ENCODE measurements at regions not wholly inside any gene's neighbourhood (a gene's known extent, or its start where the extent isn't known, plus 50 kb on each side); places are given as distances from the start of the nearest gene placed in this dataset.
"Not testable (repeated sequence)": the region's sequence is repeated elsewhere in the genome, so short reads cannot be mapped to it uniquely, and the experiment has no call there.

DNA sequence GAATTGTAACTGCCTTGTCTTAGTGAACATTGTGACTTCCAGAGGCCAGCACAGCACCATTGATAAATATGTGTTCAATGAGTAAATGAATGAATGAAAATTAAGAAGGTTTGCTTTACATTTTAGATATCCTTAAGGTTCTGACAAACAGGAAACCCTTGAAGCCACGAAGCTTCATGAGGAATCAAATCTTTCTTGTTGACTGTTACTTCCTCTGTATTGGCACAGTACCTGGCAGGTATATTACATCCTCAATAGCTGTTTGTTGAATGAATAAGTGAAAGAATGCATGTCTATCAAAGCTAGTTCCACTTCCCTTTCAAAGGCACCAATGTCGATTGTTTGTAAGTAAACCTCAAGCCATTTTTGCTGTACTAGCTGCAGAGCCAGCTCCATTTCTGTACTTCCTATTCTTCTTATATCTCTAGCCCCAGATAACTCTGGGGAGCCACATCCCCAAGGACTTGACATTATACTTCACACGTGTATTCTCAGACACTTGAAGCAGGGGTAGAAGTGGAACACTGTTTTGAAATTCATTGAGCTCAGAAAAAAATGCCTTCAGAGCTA is 140.3 kb upstream of the RAG2 start:
- Mint-ChIP-seq H3K27me3 (peaks cover 17% of the 10 kb centered on the region), H3K4me3 (no peak overlapping the region), H3K27ac (no peak overlapping the region), H3K36me3 (ENCODE audit: low read depth) (no peaks in the 10 kb centered on the region), H3K9me3 (no peaks in the 10 kb centered on the region), H3K4me1 (ENCODE audit: low read depth) (no peaks in the 10 kb centered on the region)
- POLR2A ChIA-PET = interaction anchor here (0.6 kb wide), 1 partner anchor 38 kb away, joined by 3 read pairs; no protein-coding TSS in a partner anchor
- intact Hi-C loops (cut with micrococcal nuclease) = no loop called here
- TF ChIP-seq, protein P1, sequence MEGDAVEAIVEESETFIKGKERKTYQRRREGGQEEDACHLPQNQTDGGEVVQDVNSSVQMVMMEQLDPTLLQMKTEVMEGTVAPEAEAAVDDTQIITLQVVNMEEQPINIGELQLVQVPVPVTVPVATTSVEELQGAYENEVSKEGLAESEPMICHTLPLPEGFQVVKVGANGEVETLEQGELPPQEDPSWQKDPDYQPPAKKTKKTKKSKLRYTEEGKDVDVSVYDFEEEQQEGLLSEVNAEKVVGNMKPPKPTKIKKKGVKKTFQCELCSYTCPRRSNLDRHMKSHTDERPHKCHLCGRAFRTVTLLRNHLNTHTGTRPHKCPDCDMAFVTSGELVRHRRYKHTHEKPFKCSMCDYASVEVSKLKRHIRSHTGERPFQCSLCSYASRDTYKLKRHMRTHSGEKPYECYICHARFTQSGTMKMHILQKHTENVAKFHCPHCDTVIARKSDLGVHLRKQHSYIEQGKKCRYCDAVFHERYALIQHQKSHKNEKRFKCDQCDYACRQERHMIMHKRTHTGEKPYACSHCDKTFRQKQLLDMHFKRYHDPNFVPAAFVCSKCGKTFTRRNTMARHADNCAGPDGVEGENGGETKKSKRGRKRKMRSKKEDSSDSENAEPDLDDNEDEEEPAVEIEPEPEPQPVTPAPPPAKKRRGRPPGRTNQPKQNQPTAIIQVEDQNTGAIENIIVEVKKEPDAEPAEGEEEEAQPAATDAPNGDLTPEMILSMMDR (IDR thresholded peaks at IDR 0.05) = no peak
- ATAC-seq = no peak
- DNase-seq = no peak
- CTCF ChIA-PET = interaction anchor here (0.9 to 5.7 kb wide), 6 partner anchors 9 to 173 kb away, joined by 3 to 65 read pairs (median 6); no protein-coding TSS in a partner anchor

DNA sequence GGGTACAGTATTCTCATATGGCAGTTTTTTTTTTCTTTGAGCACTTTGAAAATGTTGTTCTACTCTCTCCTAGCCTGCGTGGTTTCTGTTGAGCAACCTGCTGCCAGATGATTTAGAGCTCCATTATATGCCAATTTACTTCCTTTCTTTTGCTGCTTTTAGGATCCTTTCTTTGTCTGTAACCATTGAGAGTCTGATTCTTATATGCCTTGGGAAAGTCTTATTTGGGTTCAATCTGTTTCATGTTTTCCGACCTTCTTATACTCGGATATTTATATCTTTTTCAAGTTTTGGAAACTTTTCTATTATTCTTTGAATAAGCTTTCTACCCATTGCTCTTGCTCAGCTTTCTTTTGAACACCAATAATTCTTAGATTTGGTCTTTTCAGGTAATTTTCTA is 138.1 kb upstream of the RAG2 start:
- no peak for ATAC-seq
- no peaks in the 10 kb centered on the region for H3K36me3 Mint-ChIP-seq (ENCODE audit: low read depth)
- no peak overlapping the region for H3K27ac Mint-ChIP-seq

DNA sequence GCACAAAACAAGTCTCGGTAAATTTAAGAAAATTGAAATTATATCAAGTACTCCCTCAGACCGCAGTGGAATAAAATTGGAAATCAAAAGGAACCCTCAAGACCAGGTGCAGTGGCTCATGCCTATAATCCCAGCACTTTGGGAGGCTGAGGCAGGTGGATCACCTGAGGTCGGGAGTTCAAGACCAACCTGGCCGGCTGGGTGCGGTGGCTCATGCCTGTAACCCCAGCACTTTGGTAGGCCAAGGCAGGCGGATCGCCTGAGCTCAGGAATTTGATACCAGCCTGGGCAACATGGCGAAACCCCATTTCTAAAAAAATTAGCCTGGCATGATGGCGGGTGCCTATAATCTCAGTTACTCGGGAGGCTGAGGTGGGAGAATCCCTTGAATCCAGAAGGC is 135.7 kb upstream of the RAG2 start:
- DNase-seq; H3K27me3 Mint-ChIP-seq; CTCF ChIA-PET; H3K36me3 Mint-ChIP-seq (ENCODE audit: low read depth); H3K27ac Mint-ChIP-seq; intact Hi-C loops (cut with micrococcal nuclease); ATAC-seq; POLR2A ChIA-PET; H3K4me3 Mint-ChIP-seq; H3K4me1 Mint-ChIP-seq (ENCODE audit: low read depth); H3K9me3 Mint-ChIP-seq: not testable (repeated sequence)

More for the DNA sequence above, 138.1 kb upstream of the RAG2 start:
- Mint-ChIP-seq H3K27me3 (peaks cover 17% of the 10 kb centered on the region), H3K9me3 (no peaks in the 10 kb centered on the region), H3K4me3 (no peak overlapping the region), H3K4me1 (ENCODE audit: low read depth) (no peaks in the 10 kb centered on the region)
- POLR2A ChIA-PET = interaction anchor here (1.1 kb wide), 1 partner anchor 687 kb away, joined by 3 read pairs; no protein-coding TSS in a partner anchor
- CTCF ChIA-PET = interaction anchor here (1.0 to 5.7 kb wide), 5 partner anchors 8 to 172 kb away, joined by 3 to 65 read pairs (median 4); no protein-coding TSS in a partner anchor
- TF ChIP-seq, protein P1 (IDR thresholded peaks at IDR 0.05) = no peak
- intact Hi-C loops (cut with micrococcal nuclease) = no loop called here
- no peak for DNase-seq

DNA sequence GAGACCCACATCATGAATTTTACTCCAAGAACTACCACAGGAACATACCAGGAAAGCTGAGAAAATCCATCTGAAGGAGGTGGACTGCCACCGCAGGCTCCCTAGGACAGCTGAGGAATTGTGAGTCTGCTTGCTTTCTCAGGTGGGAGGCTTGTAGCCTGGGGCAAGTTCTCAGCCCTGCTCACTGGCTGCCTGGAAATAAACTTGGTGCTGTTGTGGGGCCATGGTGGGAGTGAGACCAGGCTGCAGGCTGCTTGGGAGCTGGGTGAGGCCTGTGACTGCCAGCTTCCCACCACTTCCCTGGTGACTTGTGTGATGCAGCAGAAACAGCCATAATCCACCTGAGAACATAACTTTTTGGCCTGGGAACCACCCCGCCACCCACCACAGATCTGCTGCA is 132.7 kb upstream of the RAG2 start:
- TF ChIP-seq, protein P1 (IDR thresholded peaks at IDR 0.05) = no peak
- POLR2A ChIA-PET = no interaction called here
- H3K4me3 Mint-ChIP-seq = no peak overlapping the region
- no peaks in the 10 kb centered on the region for H3K36me3 Mint-ChIP-seq (ENCODE audit: low read depth)
- H3K27ac Mint-ChIP-seq = no peak overlapping the region
- DNase-seq = no peak
- H3K4me1 Mint-ChIP-seq (ENCODE audit: low read depth) = no peaks in the 10 kb centered on the region
- H3K27me3 Mint-ChIP-seq = no peaks in the 10 kb centered on the region
- CTCF ChIA-PET = interaction anchor here (1.2 to 2.4 kb wide), 4 partner anchors 8 to 20 kb away, joined by 3 to 18 read pairs (median 5); no protein-coding TSS in a partner anchor
- no peaks in the 10 kb centered on the region for H3K9me3 Mint-ChIP-seq
- no peak for ATAC-seq
- intact Hi-C loops (cut with micrococcal nuclease) = no loop called here

DNA sequence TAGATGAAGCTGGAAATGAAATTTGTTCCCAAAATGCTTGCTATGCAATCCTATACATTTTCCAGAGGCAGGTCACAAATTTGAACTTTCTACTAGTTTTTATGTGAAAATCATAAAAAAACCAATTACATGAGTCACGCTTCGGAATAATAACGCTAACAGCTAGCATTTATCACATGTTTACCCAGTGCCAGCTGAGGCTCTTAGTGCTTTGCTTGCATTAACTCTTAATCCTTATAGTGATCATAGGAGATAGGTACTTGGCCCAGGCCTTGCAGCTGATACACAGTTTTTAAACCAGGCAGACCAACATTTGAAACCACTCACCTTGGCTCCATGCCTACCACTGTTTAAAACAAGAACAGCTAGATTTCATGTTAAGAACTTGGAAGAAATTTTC is 131.8 kb upstream of the RAG2 start:
- no peaks in the 10 kb centered on the region for H3K4me1 Mint-ChIP-seq (ENCODE audit: low read depth)
- CTCF ChIA-PET = interaction anchor here (1.0 to 2.4 kb wide), 5 partner anchors 9 to 27 kb away, joined by 3 to 18 read pairs (median 4); no protein-coding TSS in a partner anchor
- DNase-seq = no peak
- no peaks in the 10 kb centered on the region for H3K27me3 Mint-ChIP-seq
- no peaks in the 10 kb centered on the region for H3K36me3 Mint-ChIP-seq (ENCODE audit: low read depth)
- intact Hi-C loops (cut with micrococcal nuclease) = no loop called here
- TF ChIP-seq, protein P1 (IDR thresholded peaks at IDR 0.05) = no peak
- no peak overlapping the region for H3K4me3 Mint-ChIP-seq
- POLR2A ChIA-PET = no interaction called here
- ATAC-seq = no peak
- no peaks in the 10 kb centered on the region for H3K9me3 Mint-ChIP-seq
- no peak overlapping the region for H3K27ac Mint-ChIP-seq

All from activated CD8-positive, alpha-beta T cell treated with anti-CD3 and anti-CD28 coated beads for 36 hours (primary cell).